NCI-H146 (cell line): ENCODE measurements at regions not wholly inside any gene's neighbourhood (a gene's known extent, or its start where the extent isn't known, plus 50 kb on each side); places are given as distances from the start of the nearest gene placed in this dataset.

Source experiments
- DNase-seq: peaks from one replicate; lab custom pipeline; 2025; lab: John Stamatoyannopoulos, UW

DNA sequence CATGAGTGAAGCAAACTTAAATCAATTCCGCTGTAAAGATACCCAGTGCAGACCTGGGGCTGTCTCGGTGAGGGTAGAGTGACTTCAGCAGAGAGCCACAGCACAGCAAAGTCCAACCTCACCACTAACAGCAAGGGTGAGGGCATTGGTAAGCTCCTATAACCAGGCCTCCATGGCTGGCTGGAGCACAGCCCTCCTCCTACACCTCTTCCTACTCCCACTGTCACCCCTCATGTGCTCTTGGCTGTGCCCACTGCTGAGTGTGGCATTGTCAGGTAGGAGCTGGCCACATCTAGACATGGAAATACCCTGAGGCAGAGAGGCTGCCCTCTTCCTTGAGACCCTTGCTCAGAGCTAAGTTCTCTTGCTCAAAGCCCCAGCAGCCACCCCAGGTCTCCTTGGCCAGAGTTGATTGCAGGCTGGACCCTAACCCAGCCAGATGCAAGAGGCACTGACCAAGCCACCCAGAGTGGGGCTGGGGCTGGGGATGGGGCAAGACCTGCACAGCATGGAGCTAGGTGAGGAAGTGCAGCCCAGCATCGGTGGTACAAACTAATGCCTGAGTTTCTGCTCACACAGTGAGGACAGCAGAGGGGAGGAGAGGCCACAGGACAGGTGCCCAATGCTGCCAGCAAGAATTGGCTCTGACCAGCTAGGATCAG lies 77.6 kb upstream of the RAB6C start:
- no peak for DNase-seq

DNA sequence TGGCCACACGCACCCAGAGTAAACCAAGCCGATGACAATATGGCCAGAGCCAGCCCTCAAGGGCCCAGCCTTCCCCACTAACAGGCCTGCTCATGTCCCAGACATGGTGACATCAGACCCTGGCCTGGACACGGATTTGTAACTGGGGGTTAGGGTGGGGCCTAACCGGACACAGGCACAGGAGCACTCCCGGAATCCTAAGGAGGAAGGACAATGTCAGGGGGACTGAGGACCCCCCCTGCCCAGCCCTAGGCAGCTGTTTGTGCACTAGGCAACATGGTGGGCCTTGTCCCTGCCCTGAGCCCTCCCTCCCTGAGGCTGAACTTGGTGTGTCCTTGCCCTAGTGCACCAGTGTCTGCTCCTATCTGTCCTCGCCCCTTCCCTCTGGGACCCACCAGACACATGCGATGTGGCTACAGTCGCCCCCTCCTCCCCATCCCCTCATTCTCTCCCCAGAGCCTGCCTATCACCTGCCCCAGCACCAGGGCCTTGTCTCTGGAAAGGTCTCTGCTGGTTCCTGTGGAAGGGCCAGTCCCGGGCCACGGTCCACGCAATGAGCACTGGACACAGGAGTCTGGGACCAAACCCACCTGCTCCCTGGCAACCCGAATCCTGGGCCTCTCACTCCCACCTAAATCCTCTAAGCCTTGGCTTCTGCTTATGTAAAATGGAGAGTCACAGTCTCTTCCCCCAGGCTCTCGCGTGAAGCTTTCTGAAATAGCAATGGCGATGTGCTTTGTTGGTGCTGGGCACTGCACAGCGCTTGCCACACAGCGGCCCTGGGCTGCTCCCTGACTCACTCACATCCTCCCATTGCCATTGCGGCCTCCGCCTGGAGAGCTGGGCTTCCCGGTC lies 76.5 kb upstream of the RAB6C start:
- DNase-seq = no peak

DNA sequence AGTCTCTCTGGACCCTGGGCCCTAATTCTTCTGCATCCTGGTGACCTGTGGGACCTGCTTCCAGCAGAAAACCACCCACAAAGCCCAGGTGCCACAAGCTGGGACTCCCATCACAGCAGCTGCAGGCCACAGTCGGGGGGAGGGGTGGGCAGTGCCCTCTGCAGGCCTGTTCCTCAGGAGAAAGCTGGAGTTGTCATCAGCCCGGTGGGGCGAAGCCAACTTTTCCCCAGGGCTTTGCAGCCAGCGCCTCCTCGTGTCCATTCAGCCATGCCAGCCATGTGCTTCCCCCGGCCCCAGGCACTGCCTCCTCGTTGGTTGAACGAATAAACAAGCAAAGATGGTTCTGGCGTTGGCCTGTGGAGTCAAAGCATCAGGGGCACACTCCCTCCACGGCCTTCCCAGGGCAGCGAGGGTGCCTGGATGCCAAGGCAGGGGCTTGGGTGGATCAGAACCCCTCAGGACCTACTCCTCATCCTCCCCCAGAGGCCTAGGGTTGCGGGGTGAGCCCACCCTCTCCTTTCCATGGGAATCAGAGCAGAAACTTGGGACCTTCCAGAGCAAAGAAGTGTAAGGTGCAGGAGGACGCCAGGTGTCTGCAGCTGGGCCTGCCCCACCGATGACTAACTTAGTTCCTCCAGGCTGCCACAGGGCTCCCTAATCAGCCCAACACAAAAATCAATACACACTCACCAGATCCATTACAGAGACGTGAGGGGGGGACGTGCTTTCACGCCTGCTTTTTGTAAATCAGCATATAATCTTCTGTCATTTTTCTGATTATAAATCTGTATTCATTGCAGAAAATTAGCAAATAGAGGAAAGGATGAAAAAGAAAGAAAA lies 75.7 kb upstream of the RAB6C start:
- DNase-seq = no peak

DNA sequence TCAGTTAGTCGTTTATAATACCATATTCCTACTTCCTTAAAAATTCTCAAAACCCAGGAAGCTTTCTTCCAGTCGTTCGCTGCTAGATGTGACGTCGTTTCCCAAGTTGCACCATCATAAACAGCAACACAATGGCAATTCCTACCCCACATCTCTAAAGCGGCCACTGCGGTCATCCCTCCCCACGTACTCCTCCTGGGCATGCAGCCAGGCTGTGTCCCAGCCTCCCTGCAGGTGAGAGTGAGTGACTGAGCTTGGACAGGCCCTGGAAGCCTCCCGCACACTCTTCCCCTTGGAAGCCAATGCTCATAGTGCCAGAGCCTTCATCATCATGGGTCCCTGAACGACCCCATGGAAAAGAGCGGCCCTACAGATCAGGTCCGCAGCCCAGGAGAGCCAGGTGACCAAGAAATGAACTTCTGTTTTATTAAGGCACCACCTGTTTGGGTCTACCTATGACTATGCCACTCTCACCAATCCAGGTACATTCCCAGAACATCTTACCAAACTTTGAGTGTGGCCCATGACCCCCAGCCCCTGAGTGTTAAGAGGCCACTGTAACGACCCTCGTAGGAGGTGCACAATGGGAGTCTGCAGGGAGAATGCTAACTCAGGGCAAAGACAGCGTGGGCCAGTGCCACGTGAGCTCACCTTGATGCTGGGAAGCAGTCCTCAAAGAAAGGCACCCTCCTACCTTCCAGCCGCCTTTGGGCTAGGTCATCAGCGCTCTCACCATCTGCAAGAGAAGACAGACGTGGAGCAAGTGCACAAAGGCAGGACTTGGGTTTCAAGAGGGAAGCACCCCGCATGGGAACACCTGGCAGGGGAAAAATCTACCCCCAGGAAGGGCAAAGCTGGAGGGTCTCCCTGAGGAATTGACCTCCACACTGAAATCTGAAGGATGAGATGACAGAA lies 74.7 kb upstream of the RAB6C start:
- no peak for DNase-seq

DNA sequence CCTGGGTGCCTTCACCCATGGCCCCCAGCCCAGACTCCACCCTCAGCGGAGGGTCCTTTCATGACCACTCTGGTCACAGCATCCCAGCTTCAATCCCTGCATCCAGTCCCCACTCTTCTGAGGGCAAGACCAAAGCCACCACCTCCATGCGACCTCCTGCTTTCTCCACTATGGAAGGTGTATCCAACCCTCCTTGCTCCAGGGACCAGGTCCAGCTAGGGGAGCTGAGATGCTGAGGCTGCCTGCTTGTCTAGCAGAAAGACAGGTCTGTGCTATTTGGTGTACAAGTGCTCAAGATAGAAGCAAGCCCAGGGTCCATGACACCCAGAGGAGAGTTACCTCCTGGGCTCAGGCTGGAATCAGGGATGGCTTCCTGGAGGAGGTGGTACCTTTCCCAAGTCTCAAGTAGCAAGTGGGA lies 73.8 kb upstream of the RAB6C start:
- no peak for DNase-seq

DNA sequence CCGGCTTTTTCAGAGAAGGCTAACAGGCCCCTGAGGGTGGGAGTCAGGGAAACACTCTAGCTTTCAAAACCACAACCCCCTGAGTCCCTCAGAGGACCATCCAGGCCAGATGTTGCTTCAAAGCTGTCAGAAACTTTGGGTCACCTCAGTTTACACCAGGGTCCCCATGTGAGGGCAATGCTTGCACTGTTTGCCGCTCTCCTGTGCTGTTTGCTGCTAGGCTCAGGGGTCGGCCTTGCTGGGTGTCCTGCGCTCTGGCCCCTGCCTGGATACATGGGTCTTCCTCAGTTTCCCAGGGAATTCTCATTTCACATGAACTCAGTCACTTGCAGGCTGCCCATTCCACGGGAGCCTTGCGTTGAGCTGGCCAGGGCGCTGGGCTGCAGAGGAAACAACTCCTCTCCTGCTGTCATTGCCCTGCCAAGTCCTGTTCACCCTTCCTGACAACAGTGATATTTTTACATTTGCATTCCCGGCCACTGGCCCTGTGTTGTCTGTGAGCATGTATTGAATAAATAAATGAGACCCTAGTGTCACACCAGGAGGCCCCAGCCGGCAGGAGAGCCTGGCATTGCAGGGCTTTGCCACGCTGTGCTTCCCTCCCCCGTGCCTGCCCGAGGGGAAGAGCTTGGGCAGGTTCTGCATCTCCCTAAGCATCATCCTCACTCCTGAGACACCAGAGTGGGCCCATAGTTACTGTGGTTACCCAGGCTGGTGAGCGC lies 73.2 kb upstream of the RAB6C start:
- DNase-seq = no peak

DNA sequence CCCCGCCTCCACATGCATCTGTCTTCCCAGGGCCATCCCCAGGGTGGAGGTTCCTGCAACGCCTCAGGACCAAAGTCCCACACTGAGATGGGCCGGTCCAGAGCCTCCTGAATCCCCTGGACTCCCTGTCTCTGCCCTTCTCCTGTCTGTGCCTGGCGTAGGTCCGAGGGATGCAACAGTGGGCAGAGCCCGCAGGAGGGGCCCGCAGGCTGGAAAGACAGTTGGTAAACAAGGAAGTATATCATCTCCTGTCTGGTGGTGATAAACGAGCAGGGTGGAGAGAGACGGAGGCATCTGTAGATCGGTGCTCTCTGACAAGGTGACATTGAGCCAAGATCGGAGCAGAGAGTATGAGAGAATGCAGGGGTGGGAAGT lies 72.6 kb upstream of the RAB6C start:
- DNase-seq = no peak

DNA sequence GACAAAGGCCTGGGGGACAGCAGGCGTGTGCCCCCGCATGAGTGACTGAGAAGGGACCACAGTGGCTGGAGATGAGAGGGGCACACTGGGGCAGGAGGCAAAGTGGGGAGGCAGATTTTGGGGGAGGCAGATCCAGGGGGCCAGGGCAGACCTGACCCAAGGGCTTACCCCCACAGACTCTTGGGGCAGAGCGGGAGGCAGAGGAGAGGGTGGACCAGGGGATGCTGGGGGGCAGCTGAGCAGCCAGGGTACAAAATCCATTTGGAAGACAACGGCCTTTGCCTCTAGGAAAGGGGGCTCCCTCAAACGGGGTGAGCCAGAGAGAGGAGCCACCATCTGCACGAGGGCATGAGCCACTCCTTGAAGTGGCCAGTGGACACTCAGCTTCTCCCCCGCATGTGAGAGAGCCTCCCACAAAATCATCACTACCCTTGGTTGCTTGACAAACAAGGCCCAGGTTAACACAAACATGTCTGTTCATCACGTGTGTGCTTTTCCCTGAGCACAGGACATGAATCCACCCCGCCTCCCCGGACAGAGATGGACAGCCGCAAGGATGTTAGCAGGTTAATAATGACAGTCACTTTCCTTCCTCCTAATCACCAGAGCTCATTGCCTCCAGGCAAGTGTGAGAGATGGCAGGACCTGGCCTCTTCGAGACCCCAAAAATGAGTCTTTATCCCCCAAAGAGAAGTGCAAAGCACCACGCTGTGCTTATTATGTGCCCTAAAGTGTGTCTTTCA lies 72.0 kb upstream of the RAB6C start:
- DNase-seq = no peak

DNA sequence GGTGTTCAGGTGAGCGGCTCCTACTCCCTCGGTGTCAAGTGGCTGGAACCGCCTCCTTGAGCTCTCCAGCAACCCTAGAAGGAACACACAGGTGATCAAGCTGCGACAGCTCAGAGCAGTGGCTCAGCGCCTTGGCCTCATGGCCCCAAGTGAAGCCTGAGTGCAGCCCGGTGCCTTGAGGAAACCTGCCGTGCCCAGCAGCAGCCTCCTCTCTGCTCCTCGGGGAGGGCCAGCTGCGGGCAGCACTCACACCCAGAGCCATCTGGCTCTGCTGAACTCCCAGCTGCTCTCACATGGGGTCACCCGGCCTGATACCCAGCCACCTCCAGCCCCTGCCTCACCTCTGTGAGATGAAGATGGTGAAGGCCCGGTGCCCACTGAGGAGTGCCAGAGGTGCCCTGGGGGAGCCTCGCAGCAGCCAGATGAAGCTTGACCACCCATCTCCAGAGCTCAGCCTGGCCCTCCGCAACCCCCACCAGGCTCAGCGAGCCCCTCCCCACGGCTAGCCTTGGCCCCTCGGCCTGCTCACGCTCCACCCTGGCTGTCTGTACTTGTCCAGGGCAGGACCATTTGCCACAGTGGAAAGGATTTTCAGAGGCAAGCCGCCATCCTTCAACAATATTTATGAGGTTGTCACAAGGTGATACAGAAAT lies 70.6 kb upstream of the RAB6C start:
- no peak for DNase-seq

DNA sequence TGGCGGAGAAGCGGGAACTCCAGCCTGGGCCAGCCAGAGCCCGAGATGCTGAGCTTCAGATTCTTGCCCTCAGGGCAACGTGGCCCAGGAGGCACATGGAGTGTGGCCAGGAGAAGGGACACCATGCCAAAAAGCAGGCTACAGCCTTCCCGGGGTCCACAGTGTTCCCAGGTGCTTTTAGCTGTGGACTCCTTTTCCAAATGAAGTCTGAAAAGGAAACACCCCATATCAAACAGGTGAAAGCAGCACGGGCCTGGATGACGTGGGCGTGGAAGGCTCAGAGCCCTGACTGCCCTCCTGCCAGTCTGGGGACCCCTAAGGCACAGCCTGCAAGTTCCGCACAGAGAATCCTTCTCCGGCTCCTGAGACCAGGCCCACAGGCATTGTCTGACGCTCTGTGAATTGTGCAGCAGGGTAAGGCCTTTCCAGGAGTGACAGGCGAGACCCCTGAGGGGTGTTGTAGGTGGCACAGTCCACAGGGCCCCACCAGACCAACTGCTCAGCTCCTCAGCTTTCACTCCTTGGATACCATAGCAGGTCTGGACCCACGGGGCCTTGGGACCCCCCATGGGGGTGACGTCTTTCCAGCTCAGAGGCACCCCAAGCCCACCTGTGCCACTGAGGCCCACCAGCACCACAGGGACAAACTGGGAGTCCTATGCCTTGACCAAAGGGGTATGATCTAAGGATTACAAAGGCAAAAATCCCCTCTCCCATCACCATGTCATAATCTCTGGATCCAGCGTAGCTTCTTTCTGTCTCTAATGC lies 69.6 kb upstream of the RAB6C start:
- no peak for DNase-seq

DNA sequence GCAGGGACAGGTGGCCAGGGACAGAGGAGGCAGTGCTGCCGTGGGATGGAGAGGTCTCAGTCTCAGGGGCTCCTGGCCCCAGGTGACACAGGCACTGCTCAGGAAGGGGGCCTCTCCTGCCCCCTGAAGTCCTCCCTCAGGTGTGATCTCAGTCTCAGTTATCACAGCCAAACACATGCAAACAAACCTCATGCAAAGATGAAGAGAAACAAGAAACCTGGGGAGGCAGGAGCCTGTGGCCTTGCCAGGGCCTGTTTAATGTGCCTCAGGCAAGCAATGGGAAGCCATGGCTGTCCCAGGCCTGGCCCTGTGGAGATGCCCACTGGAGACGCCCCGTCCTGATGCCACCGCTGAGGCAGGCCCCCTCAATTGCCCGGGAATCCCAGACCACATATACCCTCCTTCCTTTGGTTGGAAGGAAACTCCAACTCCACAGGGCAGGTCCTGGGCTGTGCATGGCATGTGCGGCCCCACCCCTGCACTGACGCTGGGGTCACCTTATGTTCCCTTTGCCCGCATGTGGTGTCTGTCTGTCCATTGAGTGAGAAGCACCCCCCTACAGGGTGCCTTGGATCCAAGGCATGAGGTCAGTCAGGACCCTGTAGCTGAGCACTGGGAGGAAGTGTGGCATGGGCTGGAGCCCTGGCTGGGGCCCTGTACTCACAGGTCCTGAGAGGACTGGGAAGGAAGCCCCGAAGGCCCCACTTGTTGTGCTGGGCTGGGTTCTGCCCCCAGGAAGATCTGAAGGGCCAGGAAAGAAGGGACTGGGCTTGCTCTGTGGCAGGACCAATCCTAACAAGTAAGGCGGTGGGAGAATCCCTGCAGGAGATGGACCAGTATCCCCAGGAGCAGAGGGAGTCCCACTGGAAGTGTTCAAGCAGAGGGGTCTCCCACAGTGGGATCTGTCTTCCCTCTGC lies 68.8 kb upstream of the RAB6C start:
- DNase-seq = no peak

DNA sequence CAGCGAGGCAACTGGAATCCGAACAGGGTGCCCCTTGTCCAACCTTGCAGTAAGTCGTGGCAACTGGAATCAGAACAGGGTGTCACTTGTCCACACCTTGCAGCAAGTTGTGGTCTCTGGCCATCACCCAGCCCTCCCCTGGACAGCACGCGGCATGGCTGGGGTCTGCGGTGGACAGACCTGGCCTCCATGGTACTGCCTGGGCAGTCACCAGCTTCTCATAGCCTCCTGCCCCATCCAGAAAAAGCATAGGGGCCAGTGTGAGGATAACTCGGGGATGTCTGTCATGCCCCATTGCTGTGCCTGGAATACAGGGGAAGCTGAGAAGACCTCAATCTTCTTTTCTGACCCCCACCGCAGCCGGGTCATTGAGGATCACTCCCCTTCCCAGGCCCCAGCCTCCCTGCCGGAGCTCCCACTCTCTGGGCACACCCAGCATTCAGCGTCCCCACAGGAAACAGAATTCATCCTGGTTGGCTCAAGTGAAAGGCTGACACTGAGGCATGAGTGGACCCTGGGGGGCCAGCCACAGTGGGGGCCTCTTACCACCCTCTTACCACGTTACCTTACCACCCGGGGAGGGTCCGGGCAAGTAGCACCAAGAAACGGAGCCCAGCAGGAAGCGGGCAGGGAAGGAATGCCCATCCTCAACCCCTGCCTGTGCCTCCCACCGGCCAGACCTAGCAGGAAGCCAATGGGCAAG lies 68.0 kb upstream of the RAB6C start:
- no peak for DNase-seq

DNA sequence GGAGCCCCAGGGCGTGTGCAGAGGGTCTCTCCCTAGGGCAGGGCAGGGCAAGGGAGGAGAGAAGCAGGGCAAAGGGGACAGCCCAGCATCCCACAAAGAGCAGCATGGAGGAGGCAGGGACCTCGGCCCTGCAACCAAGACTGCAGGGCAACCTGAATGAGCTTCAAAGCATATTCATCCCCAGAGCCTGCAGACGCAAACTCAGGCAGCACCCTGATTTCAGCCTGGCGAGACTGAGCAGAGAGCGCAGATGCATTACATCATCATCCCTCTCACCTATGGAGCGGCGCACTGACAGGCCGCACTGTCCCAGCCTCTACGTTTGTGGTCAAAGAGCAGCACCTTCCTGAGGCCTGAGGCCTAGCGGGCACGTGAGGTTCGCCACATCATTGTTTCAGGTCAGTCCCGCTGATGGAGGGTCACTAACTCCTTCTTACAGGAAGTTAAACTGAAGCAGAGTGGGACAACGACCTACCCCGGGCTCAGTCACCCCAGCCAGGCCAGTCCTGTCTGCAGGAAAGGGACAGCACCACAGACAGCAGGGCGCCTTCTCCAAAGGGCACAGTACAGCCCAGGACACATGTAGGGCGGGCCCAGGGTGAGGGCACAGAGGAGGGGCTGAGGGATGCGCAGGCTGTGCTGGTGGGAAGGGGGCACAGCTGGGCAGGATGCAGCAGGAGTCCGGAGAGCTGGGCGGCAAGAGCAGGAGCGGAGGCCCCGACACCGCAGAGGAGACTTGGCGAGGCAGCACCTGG lies 67.2 kb upstream of the RAB6C start:
- no peak for DNase-seq

DNA sequence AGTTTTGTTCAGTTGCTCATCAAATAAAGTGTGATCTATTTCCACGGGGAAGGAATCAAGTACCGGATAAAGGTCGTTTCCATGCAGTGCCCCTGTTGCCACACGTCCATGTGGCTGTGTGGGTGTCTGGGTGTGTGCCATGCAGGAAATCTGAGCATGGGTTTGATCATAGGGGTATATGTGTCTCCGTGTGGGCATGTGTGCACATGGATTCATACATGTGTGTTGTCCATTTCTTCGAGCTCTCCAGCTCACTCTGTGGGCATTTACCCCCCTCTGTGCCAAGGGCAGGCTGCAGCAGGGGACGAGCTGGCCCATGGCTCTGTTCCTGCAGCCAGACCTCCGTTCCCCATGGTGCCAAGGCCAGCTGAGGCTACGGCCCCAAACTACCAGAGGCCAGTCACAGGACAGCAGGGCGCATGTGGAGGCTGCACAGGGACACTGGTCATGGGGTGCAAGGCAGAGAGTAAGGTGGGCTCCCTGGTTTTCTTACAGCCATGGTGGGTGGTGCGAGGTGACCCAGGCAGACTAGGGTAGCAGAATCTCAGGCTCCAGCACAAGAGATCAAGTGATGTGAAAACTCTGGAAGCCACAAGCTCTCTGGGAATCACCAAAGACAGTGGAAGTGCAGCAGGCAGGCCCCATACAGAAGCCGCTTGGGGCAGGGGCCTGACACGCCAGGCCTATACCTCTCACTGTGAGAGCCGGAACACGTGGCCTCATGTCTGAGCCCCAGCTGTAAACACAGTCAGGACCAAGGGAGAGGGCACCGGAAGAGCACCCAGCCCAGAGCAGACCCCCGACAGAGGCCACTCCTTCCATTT lies 66.4 kb upstream of the RAB6C start:
- no peak for DNase-seq

DNA sequence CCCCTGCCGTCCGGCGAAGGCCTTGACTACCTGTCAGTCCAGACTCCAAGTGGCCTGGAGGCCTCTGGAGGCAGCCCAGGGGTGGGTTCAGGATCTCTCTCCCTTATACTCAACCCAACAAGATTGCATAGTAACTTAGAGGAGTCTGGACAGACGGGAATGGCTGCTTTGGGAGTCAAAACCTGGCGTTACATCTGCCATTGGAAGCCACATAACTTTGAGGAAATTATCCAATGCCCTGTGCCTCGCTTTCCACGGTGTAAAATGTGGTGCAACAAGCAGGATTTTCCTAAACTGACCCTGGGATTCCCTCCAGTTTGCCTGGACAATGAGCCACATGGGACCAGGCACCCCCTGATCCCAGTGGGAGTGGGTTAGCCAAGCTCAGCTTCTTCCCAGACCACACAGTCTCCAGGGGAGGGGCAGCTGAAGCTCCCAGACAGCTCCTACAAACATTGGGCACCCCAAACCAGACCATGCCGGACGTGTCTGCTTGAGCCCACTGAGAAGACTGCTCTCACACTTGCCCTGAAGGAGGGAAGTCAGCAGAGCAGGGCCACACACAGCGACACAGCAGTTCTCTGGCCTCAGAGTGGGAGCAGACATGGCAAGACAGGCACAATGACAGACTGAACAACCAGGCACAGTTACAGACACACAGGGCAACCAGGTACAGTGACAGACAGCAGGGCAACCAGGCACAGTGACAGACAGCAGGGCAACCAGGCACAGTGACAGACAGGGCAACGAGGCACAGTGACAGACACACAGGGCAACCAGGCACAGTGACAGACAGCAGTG lies 65.6 kb upstream of the RAB6C start:
- DNase-seq = no peak
